ENCODE measurements at regions not wholly inside any gene's neighbourhood (a gene's known extent, or its start where the extent isn't known, plus 50 kb on each side); places are given as distances from the start of the nearest gene placed in this dataset.

DNA sequence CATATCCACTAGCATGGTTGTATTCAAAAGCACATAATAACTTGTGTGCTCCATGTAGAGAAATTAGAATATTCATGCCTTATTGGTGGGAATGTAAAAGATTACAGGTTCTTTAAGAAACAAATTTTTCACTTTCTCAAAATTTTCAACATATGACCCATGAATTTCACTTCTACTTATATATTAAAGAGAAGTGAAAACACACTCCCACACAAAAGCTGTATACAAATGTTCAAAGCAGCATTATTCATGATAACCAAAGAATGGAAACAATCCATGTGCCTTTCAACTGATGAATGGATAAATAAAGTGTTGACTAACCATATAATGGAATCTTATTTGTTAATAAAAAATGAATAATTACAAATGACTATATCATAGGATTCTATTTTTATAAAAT, 694.5 kb upstream of the PCDH15 start:
- Mint-ChIP-seq H3K4me1 (ENCODE audit: low read depth) (no peaks in the 10 kb centered on the region), H3K27me3 (no peaks in the 10 kb centered on the region), H3K27ac (no peak overlapping the region), H3K4me3 (no peak overlapping the region), H3K9me3 (peaks cover 5% of the 10 kb centered on the region), H3K36me3 (ENCODE audit: low read depth) (no peaks in the 10 kb centered on the region)
- no peaks in the 10 kb centered on the region for H3K4me1 ChIP-seq (ENCODE audit: insufficient read depth, low read length)
- ATAC-seq (ENCODE audit: poor library complexity) = no peak
- no peak for DNase-seq
- no peaks in the 10 kb centered on the region for H3K36me3 ChIP-seq (ENCODE audit: insufficient read depth, low read length)
- POLR2A ChIA-PET = no interaction called here
- intact Hi-C loops (cut with DNase I, micrococcal nuclease) = no loop called here
- CTCF ChIA-PET = no interaction called here
- no peaks in the 10 kb centered on the region for H3K9me3 ChIP-seq (ENCODE audit: control insufficient read depth in 1 of 2, insufficient read depth in 1 of 2, low read length in 2 of 2)
- no peaks in the 10 kb centered on the region for H3K27me3 ChIP-seq (ENCODE audit: control insufficient read depth in 1 of 2, insufficient read depth in 2 of 2, low read length in 2 of 2)
- H3K27ac ChIP-seq (ENCODE audit: low read depth in 1 of 2, low read length in 2 of 2) = no peak overlapping the region
- TF ChIP-seq, protein P1, sequence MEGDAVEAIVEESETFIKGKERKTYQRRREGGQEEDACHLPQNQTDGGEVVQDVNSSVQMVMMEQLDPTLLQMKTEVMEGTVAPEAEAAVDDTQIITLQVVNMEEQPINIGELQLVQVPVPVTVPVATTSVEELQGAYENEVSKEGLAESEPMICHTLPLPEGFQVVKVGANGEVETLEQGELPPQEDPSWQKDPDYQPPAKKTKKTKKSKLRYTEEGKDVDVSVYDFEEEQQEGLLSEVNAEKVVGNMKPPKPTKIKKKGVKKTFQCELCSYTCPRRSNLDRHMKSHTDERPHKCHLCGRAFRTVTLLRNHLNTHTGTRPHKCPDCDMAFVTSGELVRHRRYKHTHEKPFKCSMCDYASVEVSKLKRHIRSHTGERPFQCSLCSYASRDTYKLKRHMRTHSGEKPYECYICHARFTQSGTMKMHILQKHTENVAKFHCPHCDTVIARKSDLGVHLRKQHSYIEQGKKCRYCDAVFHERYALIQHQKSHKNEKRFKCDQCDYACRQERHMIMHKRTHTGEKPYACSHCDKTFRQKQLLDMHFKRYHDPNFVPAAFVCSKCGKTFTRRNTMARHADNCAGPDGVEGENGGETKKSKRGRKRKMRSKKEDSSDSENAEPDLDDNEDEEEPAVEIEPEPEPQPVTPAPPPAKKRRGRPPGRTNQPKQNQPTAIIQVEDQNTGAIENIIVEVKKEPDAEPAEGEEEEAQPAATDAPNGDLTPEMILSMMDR (IDR thresholded peaks at IDR 0.05) = no peak
- no peak overlapping the region for H3K4me3 ChIP-seq (ENCODE audit: low read length)

DNA sequence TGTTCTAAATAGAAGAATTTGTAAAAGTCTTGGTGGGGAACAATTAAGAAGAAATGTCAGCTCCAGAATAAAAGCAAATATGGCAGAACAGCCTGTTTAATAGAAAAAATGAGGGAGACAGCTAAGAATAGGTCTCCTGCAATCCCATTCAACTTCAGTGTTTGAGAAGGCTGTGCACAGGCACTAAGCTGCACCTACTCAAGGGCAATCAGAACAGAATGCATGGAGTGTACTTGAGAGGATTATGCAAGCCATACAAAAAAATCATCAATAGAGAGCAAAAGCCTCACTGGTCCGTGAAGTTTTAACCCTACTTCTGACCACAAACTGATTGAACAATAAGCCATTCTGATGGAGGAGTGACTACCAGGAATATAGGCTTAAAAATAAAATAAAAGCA, 690.7 kb upstream of the PCDH15 start:
- TF ChIP-seq, protein P1 (IDR thresholded peaks at IDR 0.05) = no peak
- no peak for ATAC-seq (ENCODE audit: poor library complexity)
- Histone ChIP-seq H3K9me3 (ENCODE audit: control insufficient read depth in 1 of 2, insufficient read depth in 1 of 2, low read length in 2 of 2) (no peaks in the 10 kb centered on the region), H3K36me3 (ENCODE audit: insufficient read depth, low read length) (no peaks in the 10 kb centered on the region), H3K4me3 (ENCODE audit: low read length) (no peak overlapping the region), H3K4me1 (ENCODE audit: insufficient read depth, low read length) (no peaks in the 10 kb centered on the region), H3K27ac (ENCODE audit: low read depth in 1 of 2, low read length in 2 of 2) (no peak overlapping the region), H3K27me3 (ENCODE audit: control insufficient read depth in 1 of 2, insufficient read depth in 2 of 2, low read length in 2 of 2) (no peaks in the 10 kb centered on the region)
- Mint-ChIP-seq H3K27ac (no peak overlapping the region), H3K4me3 (no peak overlapping the region), H3K27me3 (no peaks in the 10 kb centered on the region), H3K4me1 (ENCODE audit: low read depth) (no peaks in the 10 kb centered on the region), H3K9me3 (peaks cover 7% of the 10 kb centered on the region), H3K36me3 (ENCODE audit: low read depth) (no peaks in the 10 kb centered on the region)
- DNase-seq = no peak
- POLR2A ChIA-PET = no interaction called here
- CTCF ChIA-PET = no interaction called here
- intact Hi-C loops (cut with DNase I, micrococcal nuclease) = no loop called here

DNA sequence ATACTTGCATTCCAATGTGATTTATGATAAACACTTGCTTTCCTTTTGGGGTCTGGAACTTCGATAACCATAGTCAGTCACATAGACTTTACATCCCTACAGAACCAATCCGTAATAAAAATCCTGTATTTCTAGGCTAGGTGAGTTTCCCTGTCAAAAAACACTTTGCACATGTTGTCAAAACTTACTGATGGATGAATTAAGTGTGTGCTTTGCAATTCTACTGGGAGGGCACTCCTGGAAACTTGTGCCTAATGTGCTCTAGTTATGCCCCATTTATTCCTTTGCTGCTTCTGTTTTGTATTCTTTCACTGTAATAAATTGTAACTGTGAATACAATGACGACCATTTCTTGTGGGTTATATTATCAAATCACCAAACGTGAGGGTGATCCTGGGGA, 684.8 kb upstream of the PCDH15 start:
- Histone ChIP-seq H3K27ac (ENCODE audit: low read depth in 1 of 2, low read length in 2 of 2) (no peak overlapping the region), H3K27me3 (ENCODE audit: control insufficient read depth in 1 of 2, insufficient read depth in 2 of 2, low read length in 2 of 2) (no peaks in the 10 kb centered on the region), H3K4me1 (ENCODE audit: insufficient read depth, low read length) (no peaks in the 10 kb centered on the region), H3K4me3 (ENCODE audit: low read length) (no peak overlapping the region), H3K9me3 (ENCODE audit: control insufficient read depth in 1 of 2, insufficient read depth in 1 of 2, low read length in 2 of 2) (no peaks in the 10 kb centered on the region), H3K36me3 (ENCODE audit: insufficient read depth, low read length) (no peaks in the 10 kb centered on the region)
- CTCF ChIA-PET = no interaction called here
- no peaks in the 10 kb centered on the region for H3K27me3 Mint-ChIP-seq
- no peaks in the 10 kb centered on the region for H3K36me3 Mint-ChIP-seq (ENCODE audit: low read depth)
- TF ChIP-seq, protein P1 (IDR thresholded peaks at IDR 0.05) = no peak
- POLR2A ChIA-PET = no interaction called here
- intact Hi-C loops (cut with DNase I, micrococcal nuclease) = no loop called here
- no peak for ATAC-seq (ENCODE audit: poor library complexity)
- DNase-seq = no peak
- no peak overlapping the region for H3K4me3 Mint-ChIP-seq
- peaks cover 14% of the 10 kb centered on the region for H3K9me3 Mint-ChIP-seq
- H3K4me1 Mint-ChIP-seq (ENCODE audit: low read depth) = no peaks in the 10 kb centered on the region
- no peak overlapping the region for H3K27ac Mint-ChIP-seq
